ENCODE measurements at regions not wholly inside any gene's neighbourhood (a gene's known extent, or its start where the extent isn't known, plus 50 kb on each side); places are given as distances from the start of the nearest gene placed in this dataset.

DNA sequence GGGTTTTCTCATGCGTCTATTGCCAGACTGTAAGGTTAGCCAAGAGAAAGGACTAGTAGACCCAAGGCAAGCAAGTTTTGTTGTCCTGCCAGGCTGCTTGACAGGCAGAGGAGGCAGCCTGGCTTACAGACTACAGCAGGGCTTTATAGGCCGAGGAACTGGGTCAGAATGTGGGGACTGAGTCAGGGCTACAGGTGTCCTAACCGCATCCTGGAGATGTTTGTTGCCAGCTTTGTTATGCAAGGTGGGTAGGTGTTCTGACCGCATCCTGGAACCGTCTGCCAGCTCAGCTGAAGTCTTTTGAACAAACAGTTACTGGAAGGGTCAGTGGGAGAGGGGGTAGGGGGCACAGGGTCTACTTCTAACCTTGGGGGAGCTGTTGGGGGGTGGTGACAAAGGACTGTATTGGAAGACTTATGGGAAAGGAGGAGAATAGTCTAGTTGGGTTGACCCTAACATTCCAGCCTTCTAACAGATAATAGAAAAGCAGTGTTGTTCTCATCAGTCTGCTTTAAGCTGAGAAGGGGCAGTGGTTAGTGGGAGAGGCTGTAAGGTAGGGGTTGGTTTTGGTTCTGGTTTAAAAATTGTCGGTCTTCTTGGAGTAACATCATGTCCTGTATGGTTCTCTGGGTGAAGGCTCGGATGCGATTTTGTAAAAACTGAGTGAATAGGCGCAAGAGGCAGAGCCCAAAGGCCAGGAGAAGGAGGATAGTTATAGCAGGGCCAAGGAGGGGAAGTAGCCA lies 913.8 kb upstream of the SLITRK5 start:
- TF ChIP-seq POLR2A (IDR thresholded peaks at IDR 0.05; ENCODE audit: low read length) (no peak), GATA1 (IDR thresholded peaks at IDR 0.05; ENCODE audit: low read depth, low read length) (no peak)

Measured in erythroblast (primary cell).